ENCODE measurements at regions not wholly inside any gene's neighbourhood (a gene's known extent, or its start where the extent isn't known, plus 50 kb on each side); places are given as distances from the start of the nearest gene placed in this dataset.

DNA sequence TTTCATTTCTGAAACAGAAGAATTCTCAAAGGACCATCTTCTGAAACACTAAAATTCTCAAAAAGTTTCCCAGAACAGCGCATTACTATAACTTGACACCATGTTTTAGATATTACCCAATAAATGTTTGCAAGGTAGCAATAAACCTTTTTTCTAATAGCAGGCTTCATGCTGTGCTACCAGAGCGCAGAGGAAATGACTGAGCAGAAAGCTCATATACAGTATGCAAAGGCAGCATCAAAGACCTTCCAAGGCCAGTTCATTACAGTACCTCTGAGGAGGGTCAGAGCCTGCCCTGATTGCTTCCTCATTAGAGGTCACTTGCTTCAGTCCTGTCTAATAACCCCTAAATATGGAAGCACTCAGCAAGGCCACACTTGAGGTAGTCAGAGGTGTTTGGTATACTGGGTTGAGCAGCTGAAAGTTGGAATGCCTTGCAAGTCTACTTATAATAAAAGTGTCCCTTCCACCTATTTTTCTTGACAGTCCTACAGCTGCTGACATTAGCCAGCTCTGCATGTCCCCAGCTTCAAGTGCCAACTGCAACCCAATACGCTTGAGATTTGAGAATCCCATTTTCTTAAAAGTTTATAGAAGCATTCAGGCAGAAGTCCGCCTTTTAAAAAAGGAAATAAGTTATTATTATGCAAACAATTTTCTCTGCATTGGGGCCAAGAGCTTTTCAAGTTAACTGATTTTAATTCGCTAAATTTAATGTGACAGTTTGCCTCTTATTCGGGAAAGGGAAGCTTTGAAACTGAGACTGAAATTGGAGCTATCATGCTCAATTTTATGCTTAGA lies 207.2 kb downstream of the ZC3H11B start:
- no peak for TF ChIP-seq EZH2 (IDR thresholded peaks at IDR 0.05; ENCODE audit: low read length, unreplicated experiment)
- no peak for TF ChIP-seq CTCF (conservative IDR thresholded peaks at IDR 0.05; ENCODE audit: low read depth, low read length)

Measured in PC-3 (cell line).